HepG2 (cell line): ENCODE measurements at regions not wholly inside any gene's neighbourhood (a gene's known extent, or its start where the extent isn't known, plus 50 kb on each side); places are given as distances from the start of the nearest gene placed in this dataset.

ENCODE experiments used
- ATAC-seq: fragments of 200-7000 bp; cut with Tn5 transposase; 3 replicates; pipeline ENCODE4 v1.9.1; 2020; ENCODE audit warnings: mild to moderate bottlenecking, moderate library complexity
- BruUV-seq: library from RNA; stranded (reverse); fragments of 400-500 nt; replicated peaks from 2 replicates; lab custom pipeline; 2021; lab: Mats Ljungman, UMichigan
- CTCF ChIA-PET: fragments of 300-600 bp; formaldehyde crosslinking; extraction: SDS; loops from one replicate; lab custom pipeline; 2021; ENCODE audit warnings: low total read pairs, inconsistent platforms, low intra/inter-chr PET ratio; lab: Yijun Ruan, JAX
- POLR2A ChIA-PET: fragments of 350-600 bp; sonication (Branson Sonifier 250); formaldehyde crosslinking; loops from one replicate; lab custom pipeline; 2020; ENCODE audit warnings: antibody characterized with exemption, inconsistent platforms; lab: Yijun Ruan, JAX
- DNase-seq: peaks from one replicate; pipeline ENCODE4 v3.0.0-alpha.2; 2015; ENCODE audit warnings: low spot score
- FAIRE-seq: peaks from 3 replicates; lab custom pipeline; 2011; peaks lifted over from hg19 to GRCh38; lab: Jason Lieb, UNC
- H2AFZ ChIP-seq: one replicate; pipeline ENCODE4 v1.6.1; 2011; ENCODE audit warnings: low read length, inconsistent platforms
- H3K27ac ChIP-seq: fragments of 300-600 bp; 3 replicates; pipeline ENCODE4 v1.8.0; 2011; ENCODE audit warnings: mixed run types, mild to moderate bottlenecking, mixed read lengths, low read length, inconsistent platforms; ENCODE audit not compliant: insufficient read depth; ENCODE audit errors: extremely low read length
- H3K27me3 ChIP-seq, 2 experiments: fragments of 200-600 bp in 1 of 2; 2 replicates in 1 of 2; 3 replicates in 1 of 2; pipeline versions ENCODE4 v1.6.0 to v1.8.0; 2011; ENCODE audit warnings: low read length in 2 of 2, mild to moderate bottlenecking in 2 of 2, moderate library complexity in 2 of 2, inconsistent platforms in 1 of 2; ENCODE audit not compliant: insufficient read depth in 2 of 2, control insufficient read depth in 1 of 2
- H3K36me3 ChIP-seq, 2 experiments: fragments of 200-600 bp in 1 of 2; replicated peaks in 1 of 2; 2 replicates in 1 of 2; 3 replicates in 1 of 2; pipeline versions ENCODE4 v1.5.1 to v1.8.0; 2011; ENCODE audit warnings: low read length in 2 of 2, inconsistent platforms in 1 of 2; ENCODE audit not compliant: insufficient read depth in 2 of 2, control insufficient read depth in 1 of 2
- H3K4me1 ChIP-seq: 2 replicates; pipeline ENCODE4 v1.5.1; 2012; ENCODE audit warnings: low read length, inconsistent platforms; ENCODE audit not compliant: insufficient read depth
- H3K4me2 ChIP-seq: 2 replicates; pipeline ENCODE4 v1.6.0; 2011; ENCODE audit warnings: low read depth, low read length, inconsistent platforms
- H3K4me3 ChIP-seq, 3 experiments: fragments of 200-600 bp in 1 of 3; sonication (generic), shearing (Covaris generic) in 1 of 3; replicated peaks in 1 of 3; 2 replicates each; pipeline ENCODE4 v1.5.1; 2011 to 2016; ENCODE audit warnings: low read length in 3 of 3, inconsistent platforms in 2 of 3, low read depth in 2 of 3, mild to moderate bottlenecking in 2 of 3, control low read depth in 1 of 3, mixed read lengths in 1 of 3; ENCODE audit not compliant: insufficient read depth in 1 of 3
- H3K79me2 ChIP-seq: one replicate; pipeline ENCODE4 v1.6.1; 2011; ENCODE audit warnings: low read length, inconsistent platforms; ENCODE audit not compliant: insufficient read depth
- H3K9ac ChIP-seq: 2 replicates; pipeline ENCODE4 v1.6.0; 2011; ENCODE audit warnings: mild to moderate bottlenecking, low read depth, low read length, inconsistent platforms; ENCODE audit not compliant: insufficient read depth
- H3K9me3 ChIP-seq: 2 replicates; pipeline ENCODE4 v1.5.1; 2012; ENCODE audit warnings: mild to moderate bottlenecking, low read length
- H4K20me1 ChIP-seq: 2 replicates; pipeline ENCODE4 v1.6.0; 2011; ENCODE audit warnings: inconsistent platforms, mild to moderate bottlenecking, low read length, moderate library complexity; ENCODE audit not compliant: insufficient read depth
- GMEB2 ChIP-seq: IDR thresholded peaks from 2 replicates; pipeline ENCODE4 v1.6.1; 2016; ENCODE audit warnings: missing biosample characterization, missing genetic modification reagents, low read depth
- ISX ChIP-seq: sonication (generic); formaldehyde crosslinking; conservative IDR thresholded peaks from 2 replicates; pipeline ENCODE4 v1.5.0; 2020; ENCODE audit warnings: missing genetic modification reagents
- KLF12 ChIP-seq: sonication (generic); formaldehyde crosslinking; IDR thresholded peaks from 2 replicates; pipeline ENCODE4 v1.4.0; 2020; ENCODE audit warnings: missing genetic modification reagents, borderline replicate concordance
- MAFF ChIP-seq: IDR thresholded peaks from 2 replicates; pipeline ENCODE4 v1.6.1; 2011; ENCODE audit warnings: low read depth, low read length, improper control_type of control experiment
- MAFK ChIP-seq, 2 experiments: IDR thresholded peaks in 1 of 2; conservative IDR thresholded peaks in 1 of 2; 2 replicates each; pipeline ENCODE4 v1.6.1; 2011; ENCODE audit warnings: improper control_type of control experiment in 2 of 2, low read length in 2 of 2
- MED8 ChIP-seq: sonication (generic); formaldehyde crosslinking; IDR thresholded peaks from 2 replicates; pipeline ENCODE4 v1.8.1; 2023; ENCODE audit warnings: mild to moderate bottlenecking, missing genetic modification reagents; ENCODE audit not compliant: insufficient replicate concordance
- MEIS1 ChIP-seq: sonication (generic); formaldehyde crosslinking; IDR thresholded peaks from 2 replicates; pipeline ENCODE4 v1.9.0; 2021; ENCODE audit warnings: mild to moderate bottlenecking, missing genetic modification reagents, moderate library complexity, borderline replicate concordance
- NFYB ChIP-seq: sonication (generic); formaldehyde crosslinking; IDR thresholded peaks from 2 replicates; pipeline ENCODE4 v1.4.0; 2020; ENCODE audit warnings: missing genetic modification reagents
- RFX1 ChIP-seq: fragments of 450-650 bp; IDR thresholded peaks from 2 replicates; pipeline ENCODE4 v1.6.1; 2017
- SPEN ChIP-seq: sonication (generic); formaldehyde crosslinking; IDR thresholded peaks from 2 replicates; pipeline ENCODE4 v1.5.1; 2020; ENCODE audit warnings: low read depth, mild to moderate bottlenecking, missing genetic modification reagents
- ZNF563 ChIP-seq: sonication (generic); formaldehyde crosslinking; IDR thresholded peaks from 2 replicates; pipeline ENCODE4 v1.8.0; 2022; ENCODE audit warnings: mild to moderate bottlenecking, moderate library complexity, missing genetic modification reagents
- ZNF841 ChIP-seq: sonication (generic); formaldehyde crosslinking; IDR thresholded peaks from 2 replicates; pipeline ENCODE4 v1.8.1; 2023; ENCODE audit warnings: missing genetic modification reagents, borderline replicate concordance
- WGBS: methylation state at CpG from one replicate; pipeline ENCODE4 v1.1.6; 2017; ENCODE audit warnings: low lambda C conversion rate; 5-methylcytosine and 5-hydroxymethylcytosine counted together
- in situ Hi-C: cut with HindIII; loops from 2 replicates; pipeline ENCODE4 v1.10.0; 2017; ENCODE audit warnings: low pct_unique_long_range_greater_than_20kb; ENCODE audit not compliant: extremely low pct_ligation_motif_present
- intact Hi-C: fragments of 100-400 bp; cut with micrococcal nuclease; formaldehyde crosslinking; loops from one replicate; pipeline ENCODE4 v1.10.0; 2022; ENCODE audit not compliant: unreplicated experiment
- TF ChIP-seq, protein P1 (sequence below): sonication (generic); formaldehyde crosslinking; IDR thresholded peaks from 2 replicates; pipeline ENCODE4 v1.8.0; 2022; ENCODE audit warnings: low read depth, missing genetic modification reagents

GRCh38 chr15:35256551-35256950 lies 171.5 kb upstream of the NANOGP8 start:
- Histone ChIP-seq H3K4me1 (no peaks in the 10 kb centered on the region), H4K20me1 (no peaks in the 10 kb centered on the region), H3K36me3 (no peaks in the 10 kb centered on the region), H3K9me3 (no peaks in the 10 kb centered on the region), H3K4me2 (no peak overlapping the region), H3K79me2 (no peaks in the 10 kb centered on the region), H3K27me3 (no peaks in the 10 kb centered on the region), H3K27ac (no peak overlapping the region), H3K4me3 (no peak overlapping the region), H3K9ac (no peak overlapping the region), H2AFZ (no peak overlapping the region)
- WGBS: 66% methylated on average over 2 of the region's 2 CpGs
- TF ChIP-seq ISX (no peak), RFX1 (no peak), KLF12 (CRISPR knock-in tag) (no peak), GMEB2 (CRISPR knock-in tag) (no peak), SPEN (CRISPR knock-in tag) (no peak), MED8 (CRISPR knock-in tag) (no peak), MEIS1 (CRISPR knock-in tag) (no peak), ZNF563 (CRISPR knock-in tag) (no peak), NFYB (CRISPR knock-in tag) (no peak)
- ChIA-PET POLR2A (no interaction called here), CTCF (no interaction called here)
- DNase-seq (no peak), ATAC-seq (no peak), FAIRE-seq (no peak)
- in situ Hi-C loops (no loop called here), intact Hi-C loops (no loop called here)
- no TSS peak for BruUV-seq

DNA sequence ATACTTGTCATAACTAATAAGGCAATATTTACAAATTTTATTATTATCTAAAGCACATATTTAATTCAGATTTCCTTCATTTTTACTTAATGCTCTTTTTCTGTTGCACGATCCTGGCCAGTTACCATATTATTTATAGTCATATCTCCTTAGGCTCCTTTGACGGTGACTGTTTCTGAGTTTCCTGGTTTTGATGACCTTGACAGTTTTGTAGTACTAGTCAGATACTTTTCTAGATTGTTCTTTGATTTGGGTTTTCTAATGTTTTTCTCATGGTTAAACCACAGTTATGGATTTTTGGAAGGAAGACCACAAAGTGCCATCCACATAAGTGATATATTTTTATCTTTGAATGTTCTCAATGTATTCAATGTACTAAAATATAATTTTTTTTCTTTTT lies 171.0 kb upstream of the NANOGP8 start:
- Histone ChIP-seq H3K9me3 (no peaks in the 10 kb centered on the region), H3K4me3 (no peak overlapping the region), H4K20me1 (no peaks in the 10 kb centered on the region), H3K9ac (no peak overlapping the region), H3K27ac (no peak overlapping the region), H3K4me1 (no peaks in the 10 kb centered on the region), H3K27me3 (no peaks in the 10 kb centered on the region), H3K79me2 (no peaks in the 10 kb centered on the region), H3K4me2 (no peak overlapping the region), H3K36me3 (no peaks in the 10 kb centered on the region), H2AFZ (no peak overlapping the region)
- TF ChIP-seq MAFF: 0 out of 2 replicates have a peak, but pooled peaks have one; percentile 44
- TF ChIP-seq MAFK (conservative IDR thresholded peaks at IDR 0.05 in 1 of 2, IDR thresholded peaks at IDR 0.05 in 1 of 2; ENCODE audit: low read length in 2 of 2): peak; percentile 40 to 69; a peak in 3 of 4 replicates
- TF ChIP-seq, protein P1, sequence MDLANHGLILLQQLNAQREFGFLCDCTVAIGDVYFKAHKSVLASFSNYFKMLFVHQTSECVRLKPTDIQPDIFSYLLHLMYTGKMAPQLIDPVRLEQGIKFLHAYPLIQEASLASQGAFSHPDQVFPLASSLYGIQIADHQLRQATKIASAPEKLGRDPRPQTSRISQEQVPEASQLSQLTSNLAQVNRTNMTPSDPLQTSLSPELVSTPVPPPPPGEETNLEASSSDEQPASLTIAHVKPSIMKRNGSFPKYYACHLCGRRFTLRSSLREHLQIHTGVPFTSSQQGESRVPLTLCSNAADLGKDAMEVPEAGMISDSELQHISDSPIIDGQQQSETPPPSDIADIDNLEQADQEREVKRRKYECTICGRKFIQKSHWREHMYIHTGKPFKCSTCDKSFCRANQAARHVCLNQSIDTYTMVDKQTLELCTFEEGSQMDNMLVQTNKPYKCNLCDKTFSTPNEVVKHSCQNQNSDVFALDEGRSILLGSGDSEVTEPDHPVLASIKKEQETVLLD: no peak
- TF ChIP-seq ZNF841: no peak
- CTCF ChIA-PET: no interaction called here
- 74% methylated on average over 2 of the region's 2 CpGs for WGBS
- no peak for DNase-seq
- no peak for ATAC-seq
- BruUV-seq: no TSS peak
- FAIRE-seq: no peak
- POLR2A ChIA-PET: no interaction called here
- intact Hi-C loops (no loop called here), in situ Hi-C loops (no loop called here)
